ENCODE measurements at regions not wholly inside any gene's neighbourhood (a gene's known extent, or its start where the extent isn't known, plus 50 kb on each side); places are given as distances from the start of the nearest gene placed in this dataset.
"Not testable (repeated sequence)": the region's sequence is repeated elsewhere in the genome, so short reads cannot be mapped to it uniquely, and the experiment has no call there.

DNA sequence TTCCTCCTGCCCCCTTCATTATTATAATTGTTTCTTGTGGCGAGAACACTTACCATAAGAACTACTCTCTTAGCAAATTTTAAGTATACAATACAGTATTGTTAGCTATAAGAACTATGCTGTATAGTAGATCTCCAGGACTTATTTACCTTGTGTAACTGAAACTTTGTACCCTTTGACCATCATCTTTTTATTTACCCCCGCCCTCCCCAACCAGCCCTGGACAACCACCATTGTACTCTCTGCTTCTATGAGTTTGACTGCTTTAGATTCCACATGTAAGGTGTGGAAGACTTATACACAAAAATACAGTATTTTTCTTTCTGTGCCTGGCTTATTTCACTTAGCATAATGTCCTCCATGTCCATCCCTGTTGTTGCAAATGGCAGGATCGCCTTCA lies 161.1 kb downstream of the PHF8 start:
- DNase-seq (ENCODE audit: low read depth): no peak

DNA sequence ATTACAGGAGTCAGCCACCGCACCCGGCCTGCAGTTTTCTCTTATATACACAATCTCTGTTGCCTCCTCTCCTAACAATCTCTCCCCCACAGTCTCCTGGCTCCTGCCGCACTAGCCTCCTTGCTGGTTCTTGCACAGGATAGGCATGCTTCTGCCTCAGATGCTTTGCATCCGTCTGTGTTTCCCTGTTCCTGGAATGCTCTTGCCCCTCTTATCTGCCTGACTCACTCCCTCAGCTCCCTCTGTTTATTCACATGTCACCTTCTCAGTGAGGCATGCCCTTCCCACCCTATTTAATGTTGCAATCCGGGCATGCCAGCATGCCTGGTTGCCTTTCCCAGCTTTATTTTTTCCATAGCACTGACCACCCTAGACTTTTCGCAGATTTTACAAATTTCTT lies 161.9 kb downstream of the PHF8 start:
- no peak for DNase-seq (ENCODE audit: low read depth)

DNA sequence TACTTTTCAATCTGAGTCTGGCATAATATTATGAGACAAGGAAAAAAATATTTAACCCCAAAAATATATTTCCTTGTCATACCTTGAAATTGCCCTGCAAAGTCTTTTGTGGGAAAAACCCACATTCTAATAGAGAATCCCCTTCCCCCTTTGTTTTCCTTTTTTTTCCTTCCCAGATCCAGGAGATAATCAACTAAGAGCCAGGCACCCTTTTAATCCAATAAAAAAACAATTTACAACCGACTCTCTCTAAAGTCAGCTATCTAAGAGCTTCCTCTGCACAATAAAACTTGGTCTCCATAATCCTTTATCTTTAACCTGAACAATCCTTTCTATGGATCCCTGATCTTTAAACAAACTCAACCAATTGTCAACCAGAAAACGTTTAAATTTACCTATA lies 163.5 kb downstream of the PHF8 start:
- not testable (repeated sequence) for DNase-seq (ENCODE audit: low read depth)

DNA sequence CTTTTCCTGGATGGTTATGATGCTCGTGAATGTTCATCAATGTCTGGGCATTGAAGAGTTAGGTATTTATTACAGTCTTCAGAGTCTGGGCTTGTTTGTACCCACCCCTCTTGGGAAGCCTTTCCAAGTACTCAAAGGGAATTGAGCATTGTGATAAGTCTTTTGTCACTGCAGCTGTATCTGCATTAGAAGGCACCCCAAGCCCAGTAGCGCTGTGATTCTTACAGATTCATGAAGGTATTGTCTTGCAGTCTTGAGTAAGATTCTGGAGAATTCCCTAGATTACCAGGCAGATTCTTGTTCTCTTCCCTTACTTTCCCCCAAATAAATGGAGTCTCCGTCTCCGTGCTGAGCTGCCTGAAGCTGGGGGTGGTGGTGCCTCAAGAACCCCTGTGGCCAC lies 173.4 kb upstream of the HUWE1 start:
- no peak for DNase-seq (ENCODE audit: low read depth)

DNA sequence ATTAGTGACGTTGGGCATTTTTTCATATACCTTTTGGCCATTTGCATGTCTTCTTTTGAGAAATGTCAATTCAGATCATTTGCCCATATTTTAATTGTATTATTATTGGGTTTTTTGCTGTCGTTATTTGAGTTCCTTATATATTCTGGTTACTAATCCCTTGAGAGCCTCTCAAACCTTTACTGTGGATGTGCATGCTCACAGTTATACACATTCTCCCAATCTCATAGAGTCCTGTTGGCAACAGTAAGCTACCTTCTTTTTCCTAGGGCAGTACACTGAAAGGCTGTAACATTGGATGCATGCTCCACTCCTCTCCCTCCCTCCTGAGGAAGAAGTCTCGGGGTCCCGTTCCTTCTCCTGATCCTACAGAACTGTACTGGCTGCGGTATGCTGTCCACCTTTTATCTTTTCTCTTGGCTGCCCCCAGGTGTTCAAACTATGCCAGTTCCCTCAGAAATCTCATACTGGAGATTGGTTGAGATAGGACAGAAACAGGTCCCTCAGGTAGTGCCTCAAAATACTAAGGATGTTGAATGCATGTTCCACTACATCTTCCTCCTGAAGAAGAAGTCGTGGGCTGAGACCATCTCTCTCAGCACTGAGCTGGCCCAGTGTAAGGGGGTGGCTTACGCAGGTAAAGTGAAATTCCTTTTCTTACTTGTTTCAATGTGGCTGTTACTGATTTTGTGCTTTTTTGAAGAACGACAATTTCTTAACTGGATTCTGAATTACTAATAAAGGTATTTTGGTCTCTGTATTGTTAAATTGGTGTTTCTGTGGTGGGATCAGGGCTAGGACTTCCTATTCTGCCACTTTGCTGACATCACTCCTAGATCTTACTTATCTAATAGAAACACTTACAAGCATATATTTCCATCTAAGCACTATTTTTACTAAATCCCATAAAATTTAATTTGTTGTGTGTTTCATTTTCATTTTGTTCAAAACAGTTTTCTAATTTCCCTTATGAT lies 145.4 kb upstream of the HUWE1 start:
- DNase-seq (ENCODE audit: low read depth): peak; percentile 1

DNA sequence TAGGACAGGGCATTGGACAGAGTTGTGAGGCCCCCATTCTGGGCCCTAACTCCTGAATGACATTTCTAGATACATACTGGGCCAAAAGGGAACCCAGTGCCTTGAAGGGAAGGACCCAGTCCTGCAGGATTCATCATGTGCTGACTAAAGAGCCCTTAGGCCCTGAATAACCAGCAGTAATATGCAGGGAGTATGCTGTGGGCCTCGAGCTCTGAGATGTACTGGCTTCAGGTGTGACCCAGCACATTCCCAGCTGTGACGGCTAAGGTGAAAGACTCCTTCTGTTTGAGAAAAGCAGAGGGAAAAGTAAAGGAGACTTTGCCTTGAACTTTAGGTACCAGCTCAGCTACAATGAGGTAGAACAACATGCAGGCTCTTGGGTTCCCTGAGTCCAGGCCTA lies 138.2 kb upstream of the HUWE1 start:
- no peak for DNase-seq (ENCODE audit: low read depth)

DNA sequence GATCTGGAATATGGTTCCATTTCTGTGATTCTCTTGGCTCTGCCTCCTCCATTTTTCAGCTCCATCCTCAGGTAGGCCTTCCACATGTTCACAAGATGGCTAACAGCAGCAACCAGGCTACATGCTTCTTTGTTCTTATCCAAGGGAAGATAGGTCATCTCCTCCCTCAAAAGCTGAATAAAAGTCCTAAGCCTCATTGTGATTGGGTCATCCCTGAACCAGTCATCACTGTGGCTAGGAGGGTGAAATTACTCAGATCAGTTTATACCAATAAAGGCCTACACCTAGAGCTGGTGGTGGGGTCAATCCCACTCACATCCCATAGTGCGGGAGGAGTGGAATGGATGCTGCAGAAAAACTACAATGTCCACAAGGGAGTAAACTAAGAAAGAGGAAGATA lies 131.6 kb upstream of the HUWE1 start:
- DNase-seq (ENCODE audit: low read depth): not testable (repeated sequence)

DNA sequence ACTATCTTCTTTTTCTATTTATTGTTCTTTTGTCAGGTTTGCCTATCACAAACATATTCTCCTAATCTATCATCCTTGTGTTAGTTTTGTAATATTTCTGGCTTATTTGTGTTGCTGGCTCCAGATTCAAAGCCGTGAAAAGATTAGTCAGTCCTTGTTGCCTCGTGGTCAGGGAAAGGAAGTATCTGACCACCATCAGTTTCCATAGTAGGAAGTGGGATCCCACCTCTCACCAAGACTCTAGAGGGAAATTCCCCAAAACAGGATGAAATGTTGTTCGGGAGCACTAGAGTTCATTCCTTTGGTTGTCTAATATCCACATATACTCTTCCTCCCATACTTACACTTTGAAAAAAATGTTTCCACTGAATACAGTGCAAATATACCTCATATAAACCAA lies 131.0 kb upstream of the HUWE1 start:
- no peak for DNase-seq (ENCODE audit: low read depth)

DNA sequence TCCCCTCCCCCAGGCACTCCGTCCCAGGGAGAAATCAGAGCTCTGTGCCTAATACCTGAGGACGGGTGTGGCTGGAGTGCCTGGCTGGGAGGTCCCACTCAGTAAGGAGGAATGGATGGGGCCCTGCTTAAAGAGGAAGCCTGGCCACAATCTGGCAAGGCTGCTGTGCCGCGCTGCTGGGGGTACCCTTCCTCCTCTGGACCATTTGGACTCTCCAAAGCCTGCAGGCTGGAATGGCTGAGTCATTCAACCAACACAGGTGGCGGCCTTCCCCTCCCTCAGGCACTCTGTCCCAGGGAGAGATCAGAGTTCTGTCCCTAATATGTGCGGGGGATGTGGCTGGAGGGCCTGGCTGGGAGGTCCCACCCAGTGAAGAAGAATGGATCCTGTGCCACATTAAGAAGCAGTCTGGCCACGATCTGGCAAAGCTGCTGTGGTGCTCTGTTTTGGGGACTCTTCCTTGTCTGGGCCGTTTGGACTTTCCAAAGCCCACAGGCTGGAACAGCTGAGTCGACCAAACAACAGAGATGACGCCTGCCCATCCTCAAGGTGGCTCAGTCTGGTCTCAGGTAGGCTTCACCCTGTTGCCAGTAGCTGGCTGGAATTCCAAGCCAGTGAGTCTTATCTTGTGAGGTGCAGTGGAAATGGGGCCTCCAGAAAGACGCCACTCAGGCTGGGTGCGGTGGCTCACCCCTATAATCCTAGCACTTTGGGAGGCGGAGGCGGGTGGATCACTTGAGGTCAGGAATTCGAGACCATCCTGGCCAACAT lies 127.3 kb upstream of the HUWE1 start:
- DNase-seq (ENCODE audit: low read depth): no peak

DNA sequence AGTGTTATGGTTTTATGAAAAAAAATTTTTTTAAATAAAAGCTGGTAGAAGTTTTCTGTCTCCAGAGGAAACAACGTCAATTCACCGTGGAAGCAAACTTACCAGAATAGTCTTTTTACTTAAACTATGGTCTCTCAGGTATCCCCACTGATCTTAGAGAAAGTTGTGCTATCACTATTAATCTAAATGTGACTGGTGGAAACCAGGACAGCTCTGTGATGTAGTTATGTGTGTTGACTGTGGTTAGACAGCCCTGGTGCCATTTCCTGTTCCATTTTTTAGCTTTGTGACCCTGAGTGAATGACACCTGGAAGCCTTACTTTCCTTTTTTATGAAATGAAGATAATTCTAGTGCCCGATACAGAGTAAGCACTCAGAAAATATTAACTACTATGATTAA lies 111.8 kb upstream of the HUWE1 start:
- no peak for DNase-seq (ENCODE audit: low read depth)

DNA sequence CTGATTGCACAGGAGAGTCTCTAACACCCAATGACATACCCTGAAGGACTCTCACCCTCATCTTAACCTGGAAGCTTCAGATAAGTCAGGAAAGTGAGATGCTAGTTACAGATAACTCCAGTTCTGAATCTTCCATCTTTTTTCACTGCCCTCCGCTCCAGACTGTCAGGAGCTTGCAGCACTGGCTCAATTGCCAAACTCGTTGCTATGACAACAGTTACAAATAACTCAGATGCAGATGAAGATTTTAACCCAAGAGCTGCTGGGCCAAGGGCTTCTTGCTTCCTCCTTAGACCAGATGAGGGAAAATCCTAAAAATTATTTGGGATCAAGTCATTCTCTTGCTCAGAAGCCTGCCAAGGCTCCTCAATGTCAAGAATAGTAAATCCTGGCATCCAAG lies 109.1 kb upstream of the HUWE1 start:
- DNase-seq (ENCODE audit: low read depth): peak; percentile 1

DNA sequence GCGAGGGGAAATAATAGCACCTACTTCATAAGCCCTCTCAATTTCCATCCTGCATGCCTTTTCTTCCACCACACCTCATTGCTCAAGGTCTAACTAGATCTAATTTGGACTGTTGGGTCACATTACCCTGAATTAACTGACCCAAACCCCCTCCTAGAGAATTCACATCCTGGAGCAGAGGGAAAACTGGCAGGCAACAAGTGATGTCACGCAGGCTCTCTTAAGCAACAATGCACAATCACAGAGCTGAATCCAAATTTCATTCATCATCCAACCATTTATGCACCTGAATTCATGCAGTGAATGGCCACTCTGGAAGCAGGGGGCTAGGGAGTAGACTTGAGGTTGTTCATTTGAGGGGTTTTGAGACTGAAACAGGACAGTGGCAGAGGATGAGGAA lies 107.7 kb upstream of the HUWE1 start:
- no peak for DNase-seq (ENCODE audit: low read depth)

DNA sequence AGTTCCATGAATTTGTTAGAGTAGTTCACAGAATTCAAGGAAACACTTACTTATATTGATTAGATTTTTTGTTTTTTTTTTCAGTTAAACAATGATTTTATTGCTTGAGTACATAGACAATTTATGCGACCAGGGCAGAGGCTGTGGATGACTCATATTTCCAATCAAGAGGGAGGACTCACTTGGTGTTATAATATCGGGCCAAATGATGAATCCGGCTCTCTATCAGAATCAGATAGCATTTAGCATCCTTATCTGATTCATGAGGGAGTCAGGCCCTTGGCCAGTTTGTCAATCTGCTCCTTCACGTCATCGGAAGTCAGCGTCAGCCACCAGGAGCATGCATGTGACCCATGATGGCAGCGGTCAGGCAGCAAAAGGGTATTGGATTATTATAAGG lies 82.3 kb upstream of the HUWE1 start:
- no peak for DNase-seq (ENCODE audit: low read depth)

DNA sequence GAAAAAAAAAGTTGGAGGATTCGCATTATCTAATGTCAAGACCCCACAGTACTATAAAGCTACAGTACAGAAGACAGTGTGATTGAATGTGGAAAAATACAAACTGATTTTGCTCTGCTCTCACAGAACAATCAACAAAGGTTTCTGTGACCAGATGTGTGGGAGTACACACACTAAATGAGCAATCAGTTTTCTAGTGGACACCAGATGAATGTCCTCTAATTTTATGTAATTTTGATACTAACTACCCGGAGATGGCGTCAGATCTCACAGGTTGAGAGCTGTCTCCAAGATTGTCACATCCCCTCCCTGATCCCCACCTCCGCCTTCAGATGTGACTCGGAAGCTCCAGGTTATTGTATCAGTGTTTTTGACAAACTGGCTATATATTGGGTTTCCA lies 81.9 kb upstream of the HUWE1 start:
- DNase-seq (ENCODE audit: low read depth): no peak

DNA sequence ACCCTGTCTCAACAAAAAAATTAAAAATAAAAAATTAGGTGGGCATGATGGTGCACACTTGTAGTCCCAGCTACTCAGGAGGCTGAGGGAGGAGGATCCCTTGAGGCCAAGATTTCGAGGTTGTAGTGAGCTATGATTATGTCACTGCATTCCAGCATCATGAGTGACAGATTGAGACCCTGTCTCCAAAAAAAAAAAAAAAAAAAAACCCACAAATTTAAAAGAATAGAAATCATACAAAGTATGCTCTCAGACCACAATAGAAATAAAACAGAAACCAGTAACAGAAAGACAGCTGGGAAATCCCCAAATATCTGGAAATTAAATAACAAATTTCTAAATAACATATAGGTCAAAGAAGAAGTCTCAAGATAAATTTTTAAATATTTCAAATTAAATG lies 81.0 kb upstream of the HUWE1 start:
- no peak for DNase-seq (ENCODE audit: low read depth)

DNA sequence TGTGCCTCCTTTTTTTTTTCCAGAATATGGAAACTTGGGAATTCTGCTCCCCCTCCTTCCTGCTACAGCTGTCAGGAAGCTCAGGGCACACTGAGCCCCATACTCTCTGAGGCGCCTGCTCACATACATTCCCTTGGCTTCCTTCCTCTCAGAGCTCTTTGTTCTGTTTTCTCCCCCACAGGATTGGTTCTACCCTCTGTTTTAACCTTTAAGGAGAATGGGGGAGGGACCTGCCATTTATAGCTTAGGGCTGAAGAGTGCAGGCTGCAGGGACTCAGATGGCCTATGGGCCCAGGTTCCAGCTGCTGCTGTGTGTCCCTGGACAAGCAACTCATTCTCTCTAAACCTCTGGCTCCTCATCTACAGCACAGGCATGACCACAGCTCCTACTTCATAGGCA lies 70.7 kb upstream of the HUWE1 start:
- DNase-seq (ENCODE audit: low read depth): not testable (repeated sequence)

DNA sequence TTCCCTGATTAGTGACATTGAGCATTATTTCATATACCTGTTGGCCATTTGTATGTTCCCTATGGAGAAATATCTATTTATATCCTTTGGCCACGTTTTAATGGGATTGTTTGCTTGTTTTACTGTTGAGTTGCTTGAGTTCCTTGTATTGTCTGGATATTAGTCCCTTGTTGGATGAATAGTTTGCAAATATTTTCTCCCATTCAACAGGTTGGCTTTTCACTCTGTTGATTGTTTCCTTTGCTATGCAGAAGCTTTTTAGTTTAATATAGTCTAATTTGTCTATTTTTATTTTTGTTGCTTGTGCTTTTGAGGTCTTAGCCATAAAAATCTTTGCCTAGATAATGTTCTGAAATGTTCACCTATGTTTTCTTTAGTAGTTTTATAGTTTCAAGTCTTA lies 60.2 kb upstream of the HUWE1 start:
- DNase-seq (ENCODE audit: low read depth): no peak

DNA sequence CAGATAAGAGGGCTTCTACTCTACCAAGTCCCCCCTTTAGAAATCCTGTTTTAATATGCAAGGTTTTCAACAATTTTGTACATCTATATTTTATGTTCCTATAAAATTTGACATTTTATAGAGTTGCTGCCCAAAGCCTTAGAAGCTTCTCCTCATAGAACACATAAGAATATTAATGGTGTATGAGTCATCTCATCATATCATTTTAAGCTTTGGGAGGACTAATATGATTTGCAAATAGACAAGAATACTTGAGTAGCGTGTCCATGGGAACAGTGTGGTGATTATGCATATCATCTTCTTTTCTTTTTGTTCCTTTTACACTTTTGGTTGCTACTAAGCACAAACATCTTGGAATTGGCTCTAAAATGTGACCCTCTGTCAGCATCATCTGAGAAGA lies 56.7 kb upstream of the HUWE1 start:
- no peak for DNase-seq (ENCODE audit: low read depth)

DNA sequence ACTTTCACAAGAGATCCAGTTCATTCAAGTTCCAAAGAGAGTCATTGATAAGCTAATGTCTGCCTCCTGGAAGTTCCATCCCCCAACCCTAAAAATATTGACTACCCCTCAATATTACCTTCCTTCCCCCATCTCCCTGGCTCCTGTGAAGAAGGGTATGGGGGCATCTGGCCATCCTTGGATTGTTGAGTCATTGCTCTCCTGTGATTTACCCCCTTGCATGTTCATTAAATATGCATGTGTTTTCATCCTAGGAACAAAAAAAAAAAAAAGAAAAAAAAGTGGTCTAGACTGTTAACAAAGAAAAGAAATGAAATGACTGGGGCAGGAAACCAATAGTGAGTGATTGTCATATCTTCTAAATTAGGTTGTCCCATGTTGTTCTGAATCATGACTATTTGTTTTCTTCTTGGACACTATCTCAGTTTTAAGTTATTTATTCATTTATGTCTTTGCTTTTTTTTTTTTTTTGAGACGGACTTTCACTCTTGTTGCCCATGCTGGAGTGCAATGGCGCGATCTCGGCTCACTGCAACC lies 51.9 kb upstream of the HUWE1 start:
- no peak for DNase-seq (ENCODE audit: low read depth)
